Spleen (tissue), 11 donors: ENCODE measurements at regions not wholly inside any gene's neighbourhood (a gene's known extent, or its start where the extent isn't known, plus 50 kb on each side); places are given as distances from the start of the nearest gene placed in this dataset.

Experiments
- DNase-seq: peaks from one replicate; pipeline ENCODE4 v3.0.0-alpha.2; 2020
- H3K27ac ChIP-seq, 8 donors: fragments of 200-600 bp; sonication (generic) in 7 of 8; 1 replicate in 4 of 8; 2 replicates in 4 of 8; pipeline versions ENCODE4 v1.5.0 to v1.8.0; 2016 to 2021; ENCODE audit warnings: inconsistent platforms in 4 of 8, mild to moderate bottlenecking in 4 of 8, moderate library complexity in 1 of 8
- H3K27me3 ChIP-seq, 7 donors: fragments of 200-600 bp; sonication (generic) in 6 of 7; replicated peaks in 1 of 7; 1 replicate in 4 of 7; 2 replicates in 3 of 7; pipeline versions ENCODE4 v1.5.0 to v1.8.0; 2016 to 2021; ENCODE audit warnings: inconsistent platforms in 3 of 7, mild to moderate bottlenecking in 1 of 7
- H3K36me3 ChIP-seq, 6 donors: fragments of 200-600 bp; sonication (generic) in 5 of 6; 1 replicate in 4 of 6; 2 replicates in 2 of 6; pipeline versions ENCODE4 v1.5.0 to v1.8.0; 2016 to 2021; ENCODE audit warnings: inconsistent platforms in 2 of 6
- H3K4me1 ChIP-seq, 6 donors: fragments of 200-600 bp; sonication (generic) in 5 of 6; 1 replicate in 3 of 6; 2 replicates in 3 of 6; pipeline versions ENCODE4 v1.5.0 to v1.8.0; 2016 to 2021; ENCODE audit warnings: inconsistent platforms in 3 of 6
- H3K4me3 ChIP-seq, 8 donors: fragments of 200-600 bp; sonication (generic) in 7 of 8; 1 replicate in 4 of 8; 2 replicates in 4 of 8; pipeline versions ENCODE4 v1.5.0 to v1.8.0; 2016 to 2021; ENCODE audit warnings: inconsistent platforms in 4 of 8, mild to moderate bottlenecking in 4 of 8, moderate library complexity in 2 of 8
- H3K9me3 ChIP-seq, 8 donors: fragments of 200-600 bp; sonication (generic) in 7 of 8; 1 replicate in 4 of 8; 2 replicates in 4 of 8; pipeline versions ENCODE4 v1.5.0 to v1.8.0; 2016 to 2021; ENCODE audit warnings: inconsistent platforms in 4 of 8
- CTCF ChIP-seq, 11 experiments: fragments of 200-600 bp in 7 of 11; fragments of 450-650 bp in 4 of 11; sonication (generic) in 4 of 11; IDR thresholded peaks in 8 of 11; conservative IDR thresholded peaks in 3 of 11; 1 replicate in 7 of 11; 2 replicates in 4 of 11; pipeline versions ENCODE4 v1.4.0 to v1.8.0; 2016 to 2021; ENCODE audit warnings: antibody characterized with exemption in 11 of 11, inconsistent platforms in 4 of 11, mild to moderate bottlenecking in 1 of 11
- POLR2A ChIP-seq, 3 donors: fragments of 450-650 bp; IDR thresholded peaks; one replicate each; pipeline ENCODE4 v1.5.1; 2017; ENCODE audit warnings: antibody characterized with exemption in 3 of 3, mild to moderate bottlenecking in 1 of 3
- POLR2AphosphoS5 ChIP-seq, 3 donors: sonication (generic); formaldehyde crosslinking; IDR thresholded peaks; one replicate each; pipeline ENCODE4 v1.5.1; 2017; ENCODE audit warnings: antibody characterized with exemption in 3 of 3
- WGBS, 5 donors: extraction: QIAGEN DNeasy Blood & Tissue Kit in 3 of 5; methylation state at CpG; one replicate each; pipeline versions ENCODE4 v1.1.5 to v1.1.7; 2013 to 2018; 5-methylcytosine and 5-hydroxymethylcytosine counted together
- intact Hi-C: fragments of 100-400 bp; cut with DNase I; formaldehyde crosslinking; loops from one replicate; pipeline ENCODE4 v1.15.0; 2023; ENCODE audit warnings: low total_unique reads
- donor health status: healthy with polysubstance abuse.
- donor health status: DM: no; HTN: no; CAD: no; lungs with moderate emphysema.
- donor health status: DM: no; HTN: no; CAD: no.
- donor health status: Bipolar disorder and iron deficiency.
- donor health status: healthy.
- donor health status: DM: no; HTN: no; CAD: no.
- donor health status: DM: yes; HTN: yes; CAD: no.

- Histone ChIP-seq H3K27ac (no peak overlapping the region), H3K9me3 (peaks cover 0 to 19% (median 7%) of the 10 kb centered on the region in 8 donors), H3K4me1 (no peaks in the 10 kb centered on the region), H3K27me3 (no peaks in the 10 kb centered on the region), H3K4me3 (no peak overlapping the region), H3K36me3 (no peaks in the 10 kb centered on the region)
- 68 to 90% (median 78%) methylated on average over 3 of the region's 3 CpGs for WGBS, 5 donors
- DNase-seq: no peak
- TF ChIP-seq CTCF (IDR thresholded peaks at IDR 0.05 in 8 of 11, conservative IDR thresholded peaks at IDR 0.05 in 3 of 11) (no peak), POLR2A (IDR thresholded peaks at IDR 0.05) (no peak), POLR2AphosphoS5 (IDR thresholded peaks at IDR 0.05) (no peak)
- intact Hi-C loops: no loop called here
These were observed 535.5 kb downstream of the PDHA2 start for GRCh38 chr4:96375367-96375766.

- Histone ChIP-seq H3K27me3 (no peaks in the 10 kb centered on the region), H3K9me3 (peaks cover 0 to 20% (median 2%) of the 10 kb centered on the region in 8 donors), H3K27ac (no peak overlapping the region), H3K4me3 (no peak overlapping the region), H3K36me3 (no peaks in the 10 kb centered on the region), H3K4me1 (no peaks in the 10 kb centered on the region)
- no peak for DNase-seq
- TF ChIP-seq POLR2A (IDR thresholded peaks at IDR 0.05): no peak
- no peak for TF ChIP-seq CTCF (IDR thresholded peaks at IDR 0.05 in 8 of 11, conservative IDR thresholded peaks at IDR 0.05 in 3 of 11)
- TF ChIP-seq POLR2AphosphoS5 (IDR thresholded peaks at IDR 0.05): no peak
- intact Hi-C loops: no loop called here
- 83 to 96% (median 86%) methylated on average over 2 of the region's 2 CpGs for WGBS, 5 donors
These were observed 539.6 kb downstream of the PDHA2 start for GRCh38 chr4:96379524-96379923.

DNA sequence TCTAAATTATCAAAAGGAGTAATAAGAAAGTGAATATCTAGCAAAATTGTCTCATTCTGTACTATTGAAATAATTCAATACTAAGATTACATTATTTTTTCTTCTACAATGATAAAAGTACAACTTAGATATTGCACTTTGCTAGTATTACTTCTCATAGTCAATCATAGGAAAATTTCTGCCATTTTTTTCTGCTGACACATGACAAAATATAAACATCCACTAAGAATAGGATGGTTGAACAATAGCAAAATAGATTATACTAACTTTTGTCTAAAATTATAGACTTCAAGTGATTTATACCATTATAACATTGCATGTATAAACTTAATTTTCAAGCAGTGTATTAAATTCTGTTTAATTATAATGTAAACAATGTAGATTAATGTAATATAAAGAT lies 540.2 kb downstream of the PDHA2 start:
- DNase-seq: no peak
- intact Hi-C loops: no loop called here
- Histone ChIP-seq H3K9me3 (peaks cover 0 to 20% (median 2%) of the 10 kb centered on the region in 8 donors), H3K4me3 (no peak overlapping the region), H3K4me1 (no peaks in the 10 kb centered on the region), H3K27ac (no peak overlapping the region), H3K36me3 (no peaks in the 10 kb centered on the region), H3K27me3 (no peaks in the 10 kb centered on the region)
- TF ChIP-seq POLR2AphosphoS5 (IDR thresholded peaks at IDR 0.05) (no peak), POLR2A (IDR thresholded peaks at IDR 0.05) (no peak), CTCF (IDR thresholded peaks at IDR 0.05 in 8 of 11, conservative IDR thresholded peaks at IDR 0.05 in 3 of 11) (no peak)

DNA sequence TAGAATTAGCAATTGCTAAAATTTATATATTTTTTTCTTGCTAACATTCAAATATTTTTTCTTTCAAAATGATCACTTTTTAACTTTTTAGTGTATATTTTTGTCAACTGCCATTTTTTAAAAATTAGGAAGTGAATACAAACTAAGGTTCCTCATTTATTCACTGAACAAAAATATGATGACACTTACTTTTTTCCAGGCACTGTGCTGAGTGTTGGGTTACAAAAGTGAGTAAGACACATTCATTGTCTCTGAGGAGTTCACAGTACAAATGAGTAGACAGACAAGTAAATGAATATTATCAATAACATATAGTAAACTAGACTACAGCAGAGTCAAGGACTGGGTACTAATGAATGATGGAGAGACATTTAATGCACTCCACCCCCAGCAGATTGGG lies 543.5 kb downstream of the PDHA2 start:
- intact Hi-C loops: no loop called here
- Histone ChIP-seq H3K36me3 (no peaks in the 10 kb centered on the region), H3K27me3 (no peaks in the 10 kb centered on the region), H3K4me1 (no peaks in the 10 kb centered on the region), H3K9me3 (peaks cover 0 to 23% (median 2%) of the 10 kb centered on the region in 8 donors), H3K4me3 (no peak overlapping the region), H3K27ac (no peak overlapping the region)
- DNase-seq: no peak
- TF ChIP-seq POLR2AphosphoS5 (IDR thresholded peaks at IDR 0.05) (no peak), CTCF (IDR thresholded peaks at IDR 0.05 in 8 of 11, conservative IDR thresholded peaks at IDR 0.05 in 3 of 11) (no peak), POLR2A (IDR thresholded peaks at IDR 0.05) (no peak)
